ENCODE measurements at regions not wholly inside any gene's neighbourhood (a gene's known extent, or its start where the extent isn't known, plus 50 kb on each side); places are given as distances from the start of the nearest gene placed in this dataset.

GRCh38 chr4:112854420-112854819 lies 195.0 kb upstream of the ANK2 start:
- TF ChIP-seq, protein P1, sequence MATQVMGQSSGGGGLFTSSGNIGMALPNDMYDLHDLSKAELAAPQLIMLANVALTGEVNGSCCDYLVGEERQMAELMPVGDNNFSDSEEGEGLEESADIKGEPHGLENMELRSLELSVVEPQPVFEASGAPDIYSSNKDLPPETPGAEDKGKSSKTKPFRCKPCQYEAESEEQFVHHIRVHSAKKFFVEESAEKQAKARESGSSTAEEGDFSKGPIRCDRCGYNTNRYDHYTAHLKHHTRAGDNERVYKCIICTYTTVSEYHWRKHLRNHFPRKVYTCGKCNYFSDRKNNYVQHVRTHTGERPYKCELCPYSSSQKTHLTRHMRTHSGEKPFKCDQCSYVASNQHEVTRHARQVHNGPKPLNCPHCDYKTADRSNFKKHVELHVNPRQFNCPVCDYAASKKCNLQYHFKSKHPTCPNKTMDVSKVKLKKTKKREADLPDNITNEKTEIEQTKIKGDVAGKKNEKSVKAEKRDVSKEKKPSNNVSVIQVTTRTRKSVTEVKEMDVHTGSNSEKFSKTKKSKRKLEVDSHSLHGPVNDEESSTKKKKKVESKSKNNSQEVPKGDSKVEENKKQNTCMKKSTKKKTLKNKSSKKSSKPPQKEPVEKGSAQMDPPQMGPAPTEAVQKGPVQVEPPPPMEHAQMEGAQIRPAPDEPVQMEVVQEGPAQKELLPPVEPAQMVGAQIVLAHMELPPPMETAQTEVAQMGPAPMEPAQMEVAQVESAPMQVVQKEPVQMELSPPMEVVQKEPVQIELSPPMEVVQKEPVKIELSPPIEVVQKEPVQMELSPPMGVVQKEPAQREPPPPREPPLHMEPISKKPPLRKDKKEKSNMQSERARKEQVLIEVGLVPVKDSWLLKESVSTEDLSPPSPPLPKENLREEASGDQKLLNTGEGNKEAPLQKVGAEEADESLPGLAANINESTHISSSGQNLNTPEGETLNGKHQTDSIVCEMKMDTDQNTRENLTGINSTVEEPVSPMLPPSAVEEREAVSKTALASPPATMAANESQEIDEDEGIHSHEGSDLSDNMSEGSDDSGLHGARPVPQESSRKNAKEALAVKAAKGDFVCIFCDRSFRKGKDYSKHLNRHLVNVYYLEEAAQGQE (IDR thresholded peaks at IDR 0.05; ENCODE audit: insufficient read depth in 1 of 2, low read depth in 2 of 2, low read length in 2 of 2): no peak

DNA sequence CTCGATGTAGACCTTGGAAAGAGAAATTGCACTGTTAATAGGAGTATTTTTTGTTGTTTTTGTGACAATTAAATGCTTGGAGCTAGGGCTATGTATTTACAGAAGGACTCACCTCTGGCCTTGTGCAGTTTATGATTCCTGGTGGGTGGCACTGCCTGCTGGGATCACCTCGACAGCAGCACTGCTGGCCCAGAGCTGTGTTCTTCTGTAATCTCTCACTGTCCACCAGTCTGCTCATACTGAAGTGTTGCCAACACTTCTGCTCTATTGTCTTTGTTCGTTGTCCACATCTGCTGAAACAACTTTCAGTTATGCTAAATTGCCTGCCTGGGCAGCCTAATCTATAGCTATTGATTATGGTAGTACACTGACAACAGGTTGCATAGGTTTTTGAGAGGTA lies 194.4 kb upstream of the ANK2 start:
- TF ChIP-seq FOXP2 (optimal IDR thresholded peaks at IDR 0.05; ENCODE audit: borderline replicate concordance, extremely low read depth, extremely low read length, insufficient read depth) (no peak), SIN3A (IDR thresholded peaks at IDR 0.05; ENCODE audit: borderline replicate concordance, insufficient read depth, low read length) (no peak), TAF1 (IDR thresholded peaks at IDR 0.05; ENCODE audit: borderline replicate concordance, insufficient read depth, low read length) (no peak), POLR2AphosphoS5 (IDR thresholded peaks at IDR 0.05; ENCODE audit: low read depth, low read length) (no peak)
- TF ChIP-seq, protein P1 (IDR thresholded peaks at IDR 0.05; ENCODE audit: insufficient read depth in 1 of 2, low read depth in 2 of 2, low read length in 2 of 2): no peak

DNA sequence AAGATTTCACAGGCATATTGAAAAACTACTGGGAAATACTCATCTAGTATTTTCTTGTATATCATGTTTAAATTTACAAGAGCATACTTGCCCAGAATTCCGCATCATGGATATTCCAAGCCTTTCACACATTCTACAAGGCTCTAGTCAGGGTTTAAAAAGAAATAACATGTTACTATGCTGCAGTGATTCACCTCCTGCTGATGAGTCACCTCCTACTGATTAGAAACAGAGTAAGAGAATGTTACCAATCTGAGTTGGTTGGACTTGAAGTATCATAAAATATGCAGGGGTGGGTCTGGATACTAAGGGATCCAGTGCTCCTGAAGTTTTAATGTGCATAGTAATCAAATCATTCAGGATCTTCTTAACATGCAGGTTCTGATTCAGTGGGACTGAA lies 192.0 kb upstream of the ANK2 start:
- TF ChIP-seq TAF1 (IDR thresholded peaks at IDR 0.05; ENCODE audit: borderline replicate concordance, insufficient read depth, low read length): no peak
- TF ChIP-seq, protein P1 (IDR thresholded peaks at IDR 0.05; ENCODE audit: insufficient read depth in 1 of 2, low read depth in 2 of 2, low read length in 2 of 2): no peak
- TF ChIP-seq POLR2AphosphoS5 (IDR thresholded peaks at IDR 0.05; ENCODE audit: low read depth, low read length): no peak
- no peak for TF ChIP-seq SIN3A (IDR thresholded peaks at IDR 0.05; ENCODE audit: borderline replicate concordance, insufficient read depth, low read length)
- TF ChIP-seq FOXP2 (optimal IDR thresholded peaks at IDR 0.05; ENCODE audit: borderline replicate concordance, extremely low read depth, extremely low read length, insufficient read depth): no peak

DNA sequence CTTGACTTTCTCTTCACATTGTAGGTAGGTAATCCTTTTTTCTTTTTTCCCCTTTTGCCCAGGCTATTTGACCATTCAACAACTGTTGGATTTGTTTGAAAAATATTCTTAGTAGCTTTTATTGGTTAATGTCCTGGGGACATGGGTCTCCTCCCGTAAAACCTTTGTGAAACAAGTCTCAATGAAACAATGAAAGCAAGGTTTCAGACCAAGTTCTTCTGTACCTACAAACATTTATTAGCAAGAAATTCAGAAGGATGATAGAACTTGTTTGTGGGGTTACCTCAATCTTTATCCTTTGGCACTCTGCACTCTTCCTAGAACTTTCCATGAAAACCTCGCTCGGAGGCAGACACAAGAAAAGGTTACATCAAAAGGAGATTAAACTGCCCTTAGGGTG lies 190.7 kb upstream of the ANK2 start:
- TF ChIP-seq, protein P1 (IDR thresholded peaks at IDR 0.05; ENCODE audit: insufficient read depth in 1 of 2, low read depth in 2 of 2, low read length in 2 of 2): no peak
- TF ChIP-seq FOXP2 (optimal IDR thresholded peaks at IDR 0.05; ENCODE audit: borderline replicate concordance, extremely low read depth, extremely low read length, insufficient read depth) (no peak), POLR2AphosphoS5 (IDR thresholded peaks at IDR 0.05; ENCODE audit: low read depth, low read length) (no peak), SIN3A (IDR thresholded peaks at IDR 0.05; ENCODE audit: borderline replicate concordance, insufficient read depth, low read length) (no peak), TAF1 (IDR thresholded peaks at IDR 0.05; ENCODE audit: borderline replicate concordance, insufficient read depth, low read length) (no peak)

DNA sequence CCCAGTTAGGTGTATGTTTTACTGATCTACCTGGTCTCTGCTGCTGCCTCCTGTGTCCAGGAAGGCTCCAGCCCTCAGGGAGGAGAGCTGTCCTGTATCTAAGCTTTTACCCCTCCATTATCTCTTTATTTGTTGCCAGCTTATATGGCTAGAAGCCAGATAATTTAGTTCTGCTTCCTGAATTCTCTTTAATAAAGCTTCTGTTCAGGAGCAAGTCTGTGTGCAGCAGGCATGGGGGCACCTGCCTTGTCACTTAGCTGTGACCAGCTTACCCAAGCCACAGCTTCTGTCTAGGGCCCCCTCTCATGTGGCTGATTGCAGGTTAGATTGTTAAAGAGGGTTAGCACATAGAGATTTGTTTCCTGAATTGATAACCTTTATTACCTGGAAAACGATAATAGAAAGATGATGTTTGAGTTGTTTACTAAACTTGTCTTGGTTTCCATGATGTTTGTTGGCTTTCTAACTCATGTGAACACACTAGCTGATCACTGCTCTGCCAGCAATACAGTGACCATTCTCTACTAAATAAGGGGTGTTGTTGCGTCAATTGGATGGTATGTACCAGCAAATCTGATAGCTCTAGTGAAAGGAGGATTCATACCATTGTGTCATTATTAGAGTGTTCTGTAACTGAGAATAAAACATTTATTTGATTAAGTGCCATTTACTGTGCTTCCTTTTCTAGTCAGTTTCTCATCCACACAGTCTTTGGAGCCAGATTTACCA lies 189.8 kb upstream of the ANK2 start:
- TF ChIP-seq TAF1 (IDR thresholded peaks at IDR 0.05; ENCODE audit: borderline replicate concordance, insufficient read depth, low read length) (no peak), SIN3A (IDR thresholded peaks at IDR 0.05; ENCODE audit: borderline replicate concordance, insufficient read depth, low read length) (no peak), POLR2AphosphoS5 (IDR thresholded peaks at IDR 0.05; ENCODE audit: low read depth, low read length) (no peak), FOXP2 (optimal IDR thresholded peaks at IDR 0.05; ENCODE audit: borderline replicate concordance, extremely low read depth, extremely low read length, insufficient read depth) (no peak)
- TF ChIP-seq, protein P1 (IDR thresholded peaks at IDR 0.05; ENCODE audit: insufficient read depth in 1 of 2, low read depth in 2 of 2, low read length in 2 of 2): no peak

Measured in PFSK-1 (cell line).